ENCODE measurements at regions not wholly inside any gene's neighbourhood (a gene's known extent, or its start where the extent isn't known, plus 50 kb on each side); places are given as distances from the start of the nearest gene placed in this dataset.

GRCh38 chr18:1458547-1458946 lies 553.9 kb downstream of the ADCYAP1 start:
- no peak for DNase-seq (ENCODE audit: low read depth in 1 of 2, low spot score in 1 of 2)
- Histone ChIP-seq H3K27ac (replicated peaks) (no peak overlapping the region), H3K4me3 (replicated peaks; ENCODE audit: insufficient read depth, low read length) (no peak overlapping the region), H3K27me3 (ENCODE audit: insufficient read depth, poor library complexity, severe bottlenecking) (no peaks in the 10 kb centered on the region)
- TF ChIP-seq GABPA (IDR thresholded peaks at IDR 0.05; ENCODE audit: low read depth): no peak
- no peak for TF ChIP-seq REST (IDR thresholded peaks at IDR 0.05; ENCODE audit: insufficient replicate concordance, low read depth)

DNA sequence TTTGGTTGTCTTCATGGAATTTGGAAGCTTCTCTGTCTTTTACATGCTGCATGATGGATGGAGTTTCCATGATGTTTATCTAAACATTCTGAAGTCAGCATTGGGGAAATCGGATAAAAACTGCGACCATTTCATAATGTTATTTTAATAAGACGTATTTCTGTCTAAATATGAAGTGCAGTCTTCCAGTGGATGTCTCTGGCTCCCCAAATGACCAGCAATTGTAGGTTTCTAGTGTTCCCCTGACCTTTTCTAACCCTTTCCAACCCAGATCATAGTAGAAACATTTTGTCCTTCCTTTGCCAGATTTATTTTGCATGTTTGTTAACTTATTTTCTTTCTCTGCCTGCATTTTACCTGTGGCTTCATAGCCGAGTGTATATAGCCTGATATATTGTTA lies 559.3 kb downstream of the ADCYAP1 start:
- no peak overlapping the region for H3K4me3 ChIP-seq (replicated peaks; ENCODE audit: insufficient read depth, low read length)
- no peak overlapping the region for H3K27ac ChIP-seq (replicated peaks)
- no peak for TF ChIP-seq GABPA (IDR thresholded peaks at IDR 0.05; ENCODE audit: low read depth)
- TF ChIP-seq POLR2AphosphoS5 (IDR thresholded peaks at IDR 0.05; ENCODE audit: low read depth): no peak
- no peak for TF ChIP-seq CTCF (IDR thresholded peaks at IDR 0.05; ENCODE audit: insufficient read depth, low read length)
- no peak for TF ChIP-seq SPI1 (IDR thresholded peaks at IDR 0.05; ENCODE audit: borderline replicate concordance, low read depth)
- no peak for TF ChIP-seq REST (IDR thresholded peaks at IDR 0.05; ENCODE audit: insufficient replicate concordance, low read depth)
- no peaks in the 10 kb centered on the region for H3K27me3 ChIP-seq (ENCODE audit: insufficient read depth, poor library complexity, severe bottlenecking)
- DNase-seq (ENCODE audit: low read depth in 1 of 2, low spot score in 1 of 2): no peak

- Histone ChIP-seq H3K27me3 (ENCODE audit: insufficient read depth, poor library complexity, severe bottlenecking) (no peaks in the 10 kb centered on the region), H3K27ac (replicated peaks) (no peak overlapping the region), H3K4me3 (replicated peaks; ENCODE audit: insufficient read depth, low read length) (no peak overlapping the region)
- TF ChIP-seq SPI1 (IDR thresholded peaks at IDR 0.05; ENCODE audit: borderline replicate concordance, low read depth): no peak
- TF ChIP-seq GABPA (IDR thresholded peaks at IDR 0.05; ENCODE audit: low read depth): no peak
- no peak for TF ChIP-seq POLR2AphosphoS5 (IDR thresholded peaks at IDR 0.05; ENCODE audit: low read depth)
- no peak for TF ChIP-seq CTCF (IDR thresholded peaks at IDR 0.05; ENCODE audit: insufficient read depth, low read length)
- TF ChIP-seq REST (IDR thresholded peaks at IDR 0.05; ENCODE audit: insufficient replicate concordance, low read depth): no peak
- no peak for DNase-seq (ENCODE audit: low read depth in 1 of 2, low spot score in 1 of 2)
Observed at GRCh38 chr18:1464444-1465217, 560.0 kb downstream of the ADCYAP1 start.

Data from HL-60 (cell line).